ENCODE measurements at regions not wholly inside any gene's neighbourhood (a gene's known extent, or its start where the extent isn't known, plus 50 kb on each side); places are given as distances from the start of the nearest gene placed in this dataset.

GRCh38 chr10:27349987-27350386 lies 109.4 kb upstream of the ACBD5 start:
- TF ChIP-seq CTCF (IDR thresholded peaks at IDR 0.05) (no peak), POLR2AphosphoS5 (IDR thresholded peaks at IDR 0.05; ENCODE audit: low read depth, low read length) (no peak)
